IMR-90 (cell line): ENCODE measurements at regions not wholly inside any gene's neighbourhood (a gene's known extent, or its start where the extent isn't known, plus 50 kb on each side); places are given as distances from the start of the nearest gene placed in this dataset.

ENCODE experiments used
- ATAC-seq: fragments of 200-7000 bp; cut with Tn5 transposase; 2 replicates; pipeline ENCODE4 v1.9.1; 2020; ENCODE audit warnings: low read depth, mild to moderate bottlenecking, moderate library complexity
- BruUV-seq: library from RNA; stranded (reverse); fragments of 400-500 nt; replicated peaks from 2 replicates; lab custom pipeline; 2021; lab: Mats Ljungman, UMichigan
- CTCF ChIA-PET: fragments of 300-600 bp; formaldehyde crosslinking; extraction: SDS; loops from one replicate; lab custom pipeline; 2021; ENCODE audit warnings: antibody characterized with exemption; lab: Yijun Ruan, JAX
- POLR2A ChIA-PET: fragments of 300-600 bp; sonication (Branson Sonifier 250); formaldehyde crosslinking; loops from one replicate; lab custom pipeline; 2022; ENCODE audit warnings: antibody characterized with exemption; ENCODE audit not compliant: unreplicated experiment; lab: Charles Lee
- DNase-seq: peaks from one replicate; pipeline ENCODE4 v3.0.0; 2013
- H2AFZ ChIP-seq: replicated peaks from 2 replicates; pipeline ENCODE3; 2013; ENCODE audit warnings: low read length, mild to moderate bottlenecking; ENCODE audit not compliant: poor library complexity
- H2AK5ac ChIP-seq: 2 replicates; pipeline ENCODE4 v1.6.1; 2013; ENCODE audit warnings: low read depth, low read length, inconsistent platforms
- H2AK9ac ChIP-seq: replicated peaks from 2 replicates; pipeline ENCODE3; 2013; ENCODE audit warnings: mild to moderate bottlenecking, low read depth, low read length, moderate library complexity; ENCODE audit not compliant: poor library complexity
- H2BK120ac ChIP-seq: 2 replicates; pipeline ENCODE4 v1.6.1; 2013; ENCODE audit warnings: low read depth, low read length, inconsistent platforms
- H2BK15ac ChIP-seq: 3 replicates; pipeline ENCODE4 v1.6.1; 2013; ENCODE audit warnings: low read depth, low read length, inconsistent platforms
- H2BK20ac ChIP-seq: 2 replicates; pipeline ENCODE4 v1.6.1; 2013; ENCODE audit warnings: low read depth, mild to moderate bottlenecking, inconsistent platforms, low read length, moderate library complexity
- H2BK5ac ChIP-seq: 2 replicates; pipeline ENCODE4 v1.6.1; 2013; ENCODE audit warnings: mild to moderate bottlenecking, low read depth, low read length, inconsistent platforms; ENCODE audit not compliant: poor library complexity, severe bottlenecking
- H3K14ac ChIP-seq: replicated peaks from 2 replicates; pipeline ENCODE4 v1.6.1; 2013; ENCODE audit warnings: low read depth, low read length, inconsistent platforms
- H3K18ac ChIP-seq: 2 replicates; pipeline ENCODE4 v1.6.1; 2013; ENCODE audit warnings: low read depth, low read length, control low read depth
- H3K23ac ChIP-seq: 2 replicates; pipeline ENCODE4 v1.6.1; 2013; ENCODE audit warnings: low read depth, low read length, inconsistent platforms
- H3K27ac ChIP-seq: 2 replicates; pipeline ENCODE4 v1.5.1; 2013; ENCODE audit warnings: mild to moderate bottlenecking, control low read depth, low read length; ENCODE audit not compliant: insufficient read depth
- H3K27me3 ChIP-seq: 2 replicates; pipeline ENCODE4 v1.6.1; 2013; ENCODE audit warnings: low read length; ENCODE audit not compliant: control insufficient read depth, insufficient read depth
- H3K36me3 ChIP-seq: 2 replicates; pipeline ENCODE4 v1.6.1; 2013; ENCODE audit warnings: low read length, mixed read lengths; ENCODE audit not compliant: control insufficient read depth, insufficient read depth
- H3K4ac ChIP-seq: 2 replicates; pipeline ENCODE4 v1.6.1; 2013; ENCODE audit warnings: low read depth, low read length, inconsistent platforms
- H3K4me1 ChIP-seq: 2 replicates; pipeline ENCODE4 v1.6.1; 2013; ENCODE audit warnings: low read length, mixed read lengths; ENCODE audit not compliant: control insufficient read depth, insufficient read depth
- H3K4me2 ChIP-seq: 2 replicates; pipeline ENCODE4 v1.6.1; 2013; ENCODE audit warnings: low read depth, mild to moderate bottlenecking, control low read depth, low read length, moderate library complexity
- H3K4me3 ChIP-seq: 2 replicates; pipeline ENCODE4 v1.5.1; 2013; ENCODE audit warnings: low read depth, mild to moderate bottlenecking, control low read depth, low read length, moderate library complexity; ENCODE audit not compliant: insufficient read depth
- H3K56ac ChIP-seq: 2 replicates; pipeline ENCODE4 v1.6.1; 2013; ENCODE audit warnings: low read length, inconsistent platforms; ENCODE audit not compliant: insufficient read depth; ENCODE audit errors: extremely low read depth
- H3K79me1 ChIP-seq, 2 experiments: 2 replicates each; pipeline ENCODE4 v1.6.1; 2013; ENCODE audit warnings: low read length in 2 of 2, inconsistent platforms in 1 of 2, low read depth in 1 of 2
- H3K9ac ChIP-seq: 2 replicates; pipeline ENCODE4 v1.6.1; 2013; ENCODE audit warnings: low read depth, low read length, control low read depth
- H3K9me1 ChIP-seq: 2 replicates; pipeline ENCODE4 v1.6.1; 2013; ENCODE audit warnings: low read length, inconsistent platforms; ENCODE audit not compliant: insufficient read depth
- H3K9me3 ChIP-seq: 2 replicates; pipeline ENCODE4 v1.6.1; 2013; ENCODE audit warnings: low read length; ENCODE audit not compliant: control insufficient read depth, insufficient read depth
- H4K20me1 ChIP-seq: 2 replicates; pipeline ENCODE4 v1.6.1; 2013; ENCODE audit warnings: low read length, inconsistent platforms; ENCODE audit not compliant: insufficient read depth
- H4K5ac ChIP-seq: 2 replicates; pipeline ENCODE4 v1.6.1; 2013; ENCODE audit warnings: mild to moderate bottlenecking, low read depth, low read length, control low read depth
- H4K8ac ChIP-seq, 2 experiments: 2 replicates each; pipeline ENCODE4 v1.6.1; 2013; ENCODE audit warnings: low read depth in 2 of 2, low read length in 2 of 2, control low read depth in 1 of 2, inconsistent platforms in 1 of 2
- H4K91ac ChIP-seq: 2 replicates; pipeline ENCODE4 v1.6.1; 2013; ENCODE audit warnings: low read depth, low read length, inconsistent platforms; ENCODE audit not compliant: insufficient read depth
- BHLHE40 ChIP-seq: fragments of 150-350 bp; IDR thresholded peaks from 2 replicates; pipeline ENCODE4 v1.6.1; 2016; ENCODE audit warnings: mild to moderate bottlenecking, low read depth, low read length
- CEBPB ChIP-seq: IDR thresholded peaks from 2 replicates; pipeline ENCODE4 v1.6.1; 2012; ENCODE audit warnings: low read depth, low read length, improper control_type of control experiment
- CHD1 ChIP-seq: IDR thresholded peaks from 2 replicates; pipeline ENCODE4 v1.6.1; 2012; ENCODE audit warnings: low read depth, low read length, improper control_type of control experiment
- FOS ChIP-seq: fragments of 150-350 bp; IDR thresholded peaks from 2 replicates; pipeline ENCODE4 v1.6.1; 2016; ENCODE audit warnings: low read depth, low read length
- MAFK ChIP-seq: IDR thresholded peaks from 2 replicates; pipeline ENCODE4 v1.6.1; 2012; ENCODE audit warnings: low read depth, low read length, improper control_type of control experiment
- MAZ ChIP-seq: IDR thresholded peaks from 2 replicates; pipeline ENCODE4 v1.6.1; 2012; ENCODE audit warnings: low read depth, mild to moderate bottlenecking, low read length, improper control_type of control experiment, moderate library complexity, borderline replicate concordance
- MXI1 ChIP-seq: IDR thresholded peaks from 2 replicates; pipeline ENCODE4 v1.6.1; 2012; ENCODE audit warnings: low read depth, mild to moderate bottlenecking, low read length, moderate library complexity, borderline replicate concordance
- NFE2L2 ChIP-seq: fragments of 150-350 bp; IDR thresholded peaks from 2 replicates; pipeline ENCODE4 v1.6.1; 2016; ENCODE audit warnings: low read depth, mild to moderate bottlenecking, low read length
- POLR2A ChIP-seq: IDR thresholded peaks from 2 replicates; pipeline ENCODE4 v1.6.1; 2012; ENCODE audit warnings: mild to moderate bottlenecking, low read depth, low read length
- RAD21 ChIP-seq: IDR thresholded peaks from 2 replicates; pipeline ENCODE4 v1.6.1; 2012; ENCODE audit warnings: low read length, improper control_type of control experiment
- RCOR1 ChIP-seq: IDR thresholded peaks from 2 replicates; pipeline ENCODE4 v1.6.1; 2012; ENCODE audit warnings: mild to moderate bottlenecking, low read length, improper control_type of control experiment; ENCODE audit not compliant: insufficient replicate concordance
- RFX5 ChIP-seq: IDR thresholded peaks from 2 replicates; pipeline ENCODE4 v1.8.0; 2012; ENCODE audit warnings: low read depth, mild to moderate bottlenecking, low read length, moderate library complexity
- SMC3 ChIP-seq: fragments of 150-350 bp; IDR thresholded peaks from 2 replicates; pipeline ENCODE4 v1.6.1; 2016; ENCODE audit warnings: low read depth, mild to moderate bottlenecking, antibody characterized with exemption, low read length, moderate library complexity
- WGBS, 2 experiments: methylation state at CpG; one replicate each; pipeline versions ENCODE4 v1.1.5 to v1.1.7; 2013; ENCODE audit warnings: missing lambda C conversion rate in 2 of 2; ENCODE audit not compliant: insufficient read length in 1 of 2; ENCODE audit errors: extremely low coverage in 2 of 2; 5-methylcytosine and 5-hydroxymethylcytosine counted together
- dilution Hi-C: fragments of 300-500 bp; cut with HindIII; formaldehyde crosslinking; loops from one replicate; pipeline ENCODE4 v1.14.3; 2018; ENCODE audit warnings: low sequenced_read_pairs; ENCODE audit not compliant: unreplicated experiment
- in situ Hi-C: fragments of 300-500 bp; cut with MboI; formaldehyde crosslinking; loops from 3 replicates; pipeline ENCODE4 v1.14.3; 2019; ENCODE audit warnings: low sequenced_read_pairs, inconsistent platforms, mixed read lengths
- intact Hi-C: fragments of 100-400 bp; cut with micrococcal nuclease; formaldehyde crosslinking; loops from 2 replicates; pipeline ENCODE4 v1.10.0; 2022
- TF ChIP-seq, protein P1 (sequence below): fragments of 150-350 bp; IDR thresholded peaks from 2 replicates; pipeline ENCODE4 v1.6.1; 2016; ENCODE audit warnings: low read depth, mild to moderate bottlenecking, low read length, moderate library complexity, borderline replicate concordance
- TF ChIP-seq, protein P2 (sequence below): conservative IDR thresholded peaks from 2 replicates; pipeline ENCODE4 v1.5.1; 2012; ENCODE audit warnings: mild to moderate bottlenecking, low read depth, low read length, improper control_type of control experiment
- TF ChIP-seq, protein P3 (sequence below): fragments of 150-350 bp; IDR thresholded peaks from 2 replicates; pipeline ENCODE4 v1.6.1; 2017; ENCODE audit warnings: mild to moderate bottlenecking, antibody characterized with exemption, low read length, low read depth

DNA sequence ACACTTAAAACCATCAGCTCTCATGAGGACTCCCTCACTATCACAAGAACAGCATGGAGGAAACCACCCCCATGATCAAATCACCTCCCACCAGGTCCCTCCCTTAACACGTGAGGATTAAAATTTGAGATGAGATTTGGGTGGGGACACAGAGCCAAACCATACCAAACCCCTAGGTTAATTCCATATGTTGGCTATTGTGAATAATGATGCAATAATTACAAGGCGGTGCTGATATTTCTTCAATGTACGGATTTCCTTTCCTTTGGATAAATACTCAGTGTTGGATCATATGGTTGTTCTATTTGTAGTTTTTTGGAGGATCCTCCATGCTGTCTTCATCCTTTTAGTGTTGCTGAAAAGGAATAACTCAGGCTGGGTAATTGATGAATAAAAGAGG is 652.1 kb upstream of the PKDCC start:
- Histone ChIP-seq H3K9ac (no peak overlapping the region), H3K4me1 (no peaks in the 10 kb centered on the region), H4K8ac (no peak overlapping the region), H4K20me1 (no peaks in the 10 kb centered on the region), H2BK15ac (no peak overlapping the region), H3K56ac (no peak overlapping the region), H2BK5ac (no peak overlapping the region), H3K9me1 (no peaks in the 10 kb centered on the region), H2AK5ac (no peak overlapping the region), H2AK9ac (no peak overlapping the region), H3K23ac (no peak overlapping the region), H4K91ac (no peak overlapping the region), H3K36me3 (no peaks in the 10 kb centered on the region), H2AFZ (no peak overlapping the region), H3K27me3 (no peaks in the 10 kb centered on the region), H3K18ac (no peak overlapping the region), H3K9me3 (no peaks in the 10 kb centered on the region), H4K5ac (no peak overlapping the region), H3K14ac (no peak overlapping the region), H3K27ac (no peak overlapping the region), H3K79me1 (no peaks in the 10 kb centered on the region), H2BK20ac (no peak overlapping the region), H3K4me3 (no peak overlapping the region), H2BK120ac (no peak overlapping the region), H3K4me2 (no peak overlapping the region), H3K4ac (no peak overlapping the region)
- intact Hi-C loops, result no loop called here
- BruUV-seq, result no TSS peak
- POLR2A ChIA-PET, result no interaction called here
- in situ Hi-C loops, result no loop called here
- WGBS, 2 experiments, result no CpG with 5 or more reads among the region's 3 CpGs
- dilution Hi-C loops, result no loop called here
- DNase-seq (no peak), ATAC-seq (no peak)
- CTCF ChIA-PET, result no interaction called here
- TF ChIP-seq NFE2L2 (no peak), MXI1 (no peak), MAFK (no peak), POLR2A (no peak), CEBPB (no peak), RAD21 (no peak), FOS (no peak), MAZ (no peak), RCOR1 (no peak), CHD1 (no peak), BHLHE40 (no peak), RFX5 (no peak), SMC3 (no peak)
- TF ChIP-seq, protein P1, sequence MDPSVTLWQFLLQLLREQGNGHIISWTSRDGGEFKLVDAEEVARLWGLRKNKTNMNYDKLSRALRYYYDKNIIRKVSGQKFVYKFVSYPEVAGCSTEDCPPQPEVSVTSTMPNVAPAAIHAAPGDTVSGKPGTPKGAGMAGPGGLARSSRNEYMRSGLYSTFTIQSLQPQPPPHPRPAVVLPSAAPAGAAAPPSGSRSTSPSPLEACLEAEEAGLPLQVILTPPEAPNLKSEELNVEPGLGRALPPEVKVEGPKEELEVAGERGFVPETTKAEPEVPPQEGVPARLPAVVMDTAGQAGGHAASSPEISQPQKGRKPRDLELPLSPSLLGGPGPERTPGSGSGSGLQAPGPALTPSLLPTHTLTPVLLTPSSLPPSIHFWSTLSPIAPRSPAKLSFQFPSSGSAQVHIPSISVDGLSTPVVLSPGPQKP, result no peak
- TF ChIP-seq, protein P2, sequence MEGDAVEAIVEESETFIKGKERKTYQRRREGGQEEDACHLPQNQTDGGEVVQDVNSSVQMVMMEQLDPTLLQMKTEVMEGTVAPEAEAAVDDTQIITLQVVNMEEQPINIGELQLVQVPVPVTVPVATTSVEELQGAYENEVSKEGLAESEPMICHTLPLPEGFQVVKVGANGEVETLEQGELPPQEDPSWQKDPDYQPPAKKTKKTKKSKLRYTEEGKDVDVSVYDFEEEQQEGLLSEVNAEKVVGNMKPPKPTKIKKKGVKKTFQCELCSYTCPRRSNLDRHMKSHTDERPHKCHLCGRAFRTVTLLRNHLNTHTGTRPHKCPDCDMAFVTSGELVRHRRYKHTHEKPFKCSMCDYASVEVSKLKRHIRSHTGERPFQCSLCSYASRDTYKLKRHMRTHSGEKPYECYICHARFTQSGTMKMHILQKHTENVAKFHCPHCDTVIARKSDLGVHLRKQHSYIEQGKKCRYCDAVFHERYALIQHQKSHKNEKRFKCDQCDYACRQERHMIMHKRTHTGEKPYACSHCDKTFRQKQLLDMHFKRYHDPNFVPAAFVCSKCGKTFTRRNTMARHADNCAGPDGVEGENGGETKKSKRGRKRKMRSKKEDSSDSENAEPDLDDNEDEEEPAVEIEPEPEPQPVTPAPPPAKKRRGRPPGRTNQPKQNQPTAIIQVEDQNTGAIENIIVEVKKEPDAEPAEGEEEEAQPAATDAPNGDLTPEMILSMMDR, result no peak
- TF ChIP-seq, protein P3, sequence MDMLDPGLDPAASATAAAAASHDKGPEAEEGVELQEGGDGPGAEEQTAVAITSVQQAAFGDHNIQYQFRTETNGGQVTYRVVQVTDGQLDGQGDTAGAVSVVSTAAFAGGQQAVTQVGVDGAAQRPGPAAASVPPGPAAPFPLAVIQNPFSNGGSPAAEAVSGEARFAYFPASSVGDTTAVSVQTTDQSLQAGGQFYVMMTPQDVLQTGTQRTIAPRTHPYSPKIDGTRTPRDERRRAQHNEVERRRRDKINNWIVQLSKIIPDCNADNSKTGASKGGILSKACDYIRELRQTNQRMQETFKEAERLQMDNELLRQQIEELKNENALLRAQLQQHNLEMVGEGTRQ, result no peak
